WTC11 (cell line): ENCODE measurements at regions not wholly inside any gene's neighbourhood (a gene's known extent, or its start where the extent isn't known, plus 50 kb on each side); places are given as distances from the start of the nearest gene placed in this dataset.

Source experiments
- ATAC-seq: fragments of 200-7000 bp; cut with Tn5 transposase; 2 replicates; pipeline ENCODE4 v1.10.0; 2021; ENCODE audit warnings: mild to moderate bottlenecking, moderate library complexity
- CTCF ChIA-PET: fragments of 300-600 bp; sonication (Branson Sonifier 250); formaldehyde crosslinking; loops from one replicate; lab custom pipeline; 2021; ENCODE audit warnings: antibody characterized with exemption; lab: Charles Lee
- POLR2A ChIA-PET: fragments of 350-600 bp; sonication (Branson Sonifier 250); formaldehyde crosslinking; loops from one replicate; lab custom pipeline; 2021; ENCODE audit warnings: antibody characterized with exemption; lab: Charles Lee
- DNase-seq: peaks from one replicate; pipeline ENCODE4 v3.0.0; 2021; ENCODE audit warnings: low spot score
- H3K27ac Mint-ChIP-seq: 2 replicates; pipeline ENCODE4 v1.8.0; 2021; ENCODE audit warnings: mixed read lengths
- H3K27me3 Mint-ChIP-seq: 2 replicates; pipeline ENCODE4 v1.8.0; 2021; ENCODE audit warnings: low read depth, mild to moderate bottlenecking, moderate library complexity, mixed read lengths
- H3K36me3 Mint-ChIP-seq: 2 replicates; pipeline ENCODE4 v1.8.0; 2021; ENCODE audit warnings: mixed read lengths
- H3K4me1 Mint-ChIP-seq: 2 replicates; pipeline ENCODE4 v1.8.0; 2022; ENCODE audit warnings: mixed read lengths
- H3K4me3 Mint-ChIP-seq: 2 replicates; pipeline ENCODE4 v1.8.0; 2021; ENCODE audit warnings: mild to moderate bottlenecking, moderate library complexity, mixed read lengths
- H3K9me3 Mint-ChIP-seq: 2 replicates; pipeline ENCODE4 v1.8.0; 2021; ENCODE audit warnings: mixed read lengths
- ARID4B ChIP-seq: sonication (generic); formaldehyde crosslinking; IDR thresholded peaks from 2 replicates; pipeline ENCODE4 v1.8.0; 2023; ENCODE audit warnings: missing genetic modification reagents, mild to moderate bottlenecking, borderline replicate concordance
- E2F4 ChIP-seq: sonication (generic); formaldehyde crosslinking; IDR thresholded peaks from 2 replicates; pipeline ENCODE4 v1.8.1; 2022; ENCODE audit warnings: low read depth, mild to moderate bottlenecking, moderate library complexity, missing genetic modification reagents, borderline replicate concordance
- EMX1 ChIP-seq: fragments of 250-450 bp; sonication (Bioruptor Pico); IDR thresholded peaks from 2 replicates; pipeline ENCODE4 v1.8.0; 2021; ENCODE audit warnings: mild to moderate bottlenecking
- ERG ChIP-seq: fragments of 250-450 bp; sonication (Bioruptor Pico); IDR thresholded peaks from 2 replicates; pipeline ENCODE4 v1.8.0; 2021; ENCODE audit warnings: mild to moderate bottlenecking
- HMGXB4 ChIP-seq: sonication (generic); formaldehyde crosslinking; IDR thresholded peaks from 2 replicates; pipeline ENCODE4 v1.8.1; 2023; ENCODE audit warnings: mild to moderate bottlenecking, moderate library complexity, missing genetic modification reagents
- JAZF1 ChIP-seq: fragments of 250-450 bp; sonication (Bioruptor Pico); IDR thresholded peaks from 2 replicates; pipeline ENCODE4 v1.9.0; 2021; ENCODE audit warnings: moderate library complexity, mild to moderate bottlenecking, inconsistent platforms
- MLX ChIP-seq: sonication (generic); formaldehyde crosslinking; IDR thresholded peaks from 2 replicates; pipeline ENCODE4 v1.8.1; 2023; ENCODE audit warnings: mild to moderate bottlenecking, missing genetic modification reagents, moderate library complexity
- NR3C1 ChIP-seq: sonication (generic); formaldehyde crosslinking; conservative IDR thresholded peaks from 2 replicates; pipeline ENCODE4 v1.8.1; 2023; ENCODE audit warnings: low read depth, mild to moderate bottlenecking, missing genetic modification reagents
- PREB ChIP-seq: sonication (generic); formaldehyde crosslinking; IDR thresholded peaks from 2 replicates; pipeline ENCODE4 v1.8.1; 2022; ENCODE audit warnings: mild to moderate bottlenecking, missing genetic modification reagents, moderate library complexity, borderline replicate concordance
- TEAD4 ChIP-seq: sonication (generic); formaldehyde crosslinking; IDR thresholded peaks from 2 replicates; pipeline ENCODE4 v1.8.0; 2022; ENCODE audit warnings: mild to moderate bottlenecking, missing genetic modification reagents
- USF1 ChIP-seq: sonication (generic); formaldehyde crosslinking; IDR thresholded peaks from 2 replicates; pipeline ENCODE4 v1.8.0; 2022; ENCODE audit warnings: mild to moderate bottlenecking, missing genetic modification reagents
- ZMAT4 ChIP-seq: fragments of 250-450 bp; sonication (Bioruptor Pico); IDR thresholded peaks from 2 replicates; pipeline ENCODE4 v1.9.0; 2021; ENCODE audit warnings: mild to moderate bottlenecking
- ZNF121 ChIP-seq: sonication (generic); formaldehyde crosslinking; IDR thresholded peaks from 2 replicates; pipeline ENCODE4 v1.8.0; 2023; ENCODE audit warnings: missing genetic modification reagents
- ZNF263 ChIP-seq: sonication (generic); formaldehyde crosslinking; IDR thresholded peaks from 2 replicates; pipeline ENCODE4 v1.8.1; 2022; ENCODE audit warnings: low read depth, mild to moderate bottlenecking, moderate library complexity, missing genetic modification reagents
- ZNF281 ChIP-seq: sonication (generic); formaldehyde crosslinking; IDR thresholded peaks from 2 replicates; pipeline ENCODE4 v1.8.0; 2023; ENCODE audit warnings: mild to moderate bottlenecking, missing genetic modification reagents
- ZNF423 ChIP-seq: fragments of 250-450 bp; sonication (Bioruptor Pico); IDR thresholded peaks from 2 replicates; pipeline ENCODE4 v2.1.2; 2022; ENCODE audit warnings: mild to moderate bottlenecking, moderate library complexity
- ZSCAN18 ChIP-seq: fragments of 250-450 bp; sonication (Bioruptor Pico); IDR thresholded peaks from 2 replicates; pipeline ENCODE4 v2.1.2; 2022; ENCODE audit warnings: mild to moderate bottlenecking, moderate library complexity

GRCh38 chr21:24153137-24153536, 1454.1 kb downstream of the MRPL39 start:
- ChIA-PET CTCF (no interaction called here), POLR2A (no interaction called here)
- TF ChIP-seq ZSCAN18 (CRISPR knock-in tag): no peak
- no peak for TF ChIP-seq TEAD4 (CRISPR knock-in tag)
- no peak for TF ChIP-seq ZMAT4 (CRISPR knock-in tag)
- no peak for TF ChIP-seq ARID4B
- no peak for TF ChIP-seq HMGXB4 (CRISPR knock-in tag)
- no peak for TF ChIP-seq ZNF263
- TF ChIP-seq ZNF121 (CRISPR knock-in tag): no peak
- TF ChIP-seq USF1 (CRISPR knock-in tag): no peak
- TF ChIP-seq NR3C1: no peak
- TF ChIP-seq JAZF1 (CRISPR knock-in tag): no peak
- TF ChIP-seq ZNF423 (CRISPR knock-in tag): no peak
- TF ChIP-seq MLX: no peak
- no peak for TF ChIP-seq PREB (CRISPR knock-in tag)
- TF ChIP-seq E2F4 (CRISPR knock-in tag): no peak
- TF ChIP-seq ZNF281 (CRISPR knock-in tag): no peak
- TF ChIP-seq EMX1 (CRISPR knock-in tag): no peak
- TF ChIP-seq ERG (CRISPR knock-in tag): no peak
- Mint-ChIP-seq H3K27me3 (peaks cover 2% of the 10 kb centered on the region; the same call in 1 of the 2 replicates), H3K9me3 (peaks cover 29% of the 10 kb centered on the region), H3K4me3 (no peak overlapping the region), H3K36me3 (peaks cover 12% of the 10 kb centered on the region), H3K4me1 (no peaks in the 10 kb centered on the region), H3K27ac (no peak overlapping the region)
- ATAC-seq (no peak), DNase-seq (no peak)
